Spleen (tissue), 7 donors: ENCODE measurements at regions not wholly inside any gene's neighbourhood (a gene's known extent, or its start where the extent isn't known, plus 50 kb on each side); places are given as distances from the start of the nearest gene placed in this dataset.

ENCODE experiments used
- POLR2A ChIP-seq, 3 donors: fragments of 450-650 bp; IDR thresholded peaks; one replicate each; pipeline ENCODE4 v1.5.1; 2017; ENCODE audit warnings: antibody characterized with exemption in 3 of 3, mild to moderate bottlenecking in 1 of 3
- POLR2AphosphoS5 ChIP-seq, 3 donors: sonication (generic); formaldehyde crosslinking; IDR thresholded peaks; one replicate each; pipeline ENCODE4 v1.5.1; 2017; ENCODE audit warnings: antibody characterized with exemption in 3 of 3
- TF ChIP-seq, protein P1 (sequence below), 11 experiments: fragments of 200-600 bp in 7 of 11; fragments of 450-650 bp in 4 of 11; sonication (generic) in 4 of 11; IDR thresholded peaks in 8 of 11; conservative IDR thresholded peaks in 3 of 11; 1 replicate in 7 of 11; 2 replicates in 4 of 11; pipeline versions ENCODE4 v1.4.0 to v1.8.0; 2016 to 2021; ENCODE audit warnings: antibody characterized with exemption in 11 of 11, inconsistent platforms in 4 of 11, mild to moderate bottlenecking in 1 of 11
- donor health status: DM: no; HTN: no; CAD: no; lungs with moderate emphysema.
- donor health status: DM: no; HTN: no; CAD: no.
- donor health status: DM: no; HTN: no; CAD: no.

DNA sequence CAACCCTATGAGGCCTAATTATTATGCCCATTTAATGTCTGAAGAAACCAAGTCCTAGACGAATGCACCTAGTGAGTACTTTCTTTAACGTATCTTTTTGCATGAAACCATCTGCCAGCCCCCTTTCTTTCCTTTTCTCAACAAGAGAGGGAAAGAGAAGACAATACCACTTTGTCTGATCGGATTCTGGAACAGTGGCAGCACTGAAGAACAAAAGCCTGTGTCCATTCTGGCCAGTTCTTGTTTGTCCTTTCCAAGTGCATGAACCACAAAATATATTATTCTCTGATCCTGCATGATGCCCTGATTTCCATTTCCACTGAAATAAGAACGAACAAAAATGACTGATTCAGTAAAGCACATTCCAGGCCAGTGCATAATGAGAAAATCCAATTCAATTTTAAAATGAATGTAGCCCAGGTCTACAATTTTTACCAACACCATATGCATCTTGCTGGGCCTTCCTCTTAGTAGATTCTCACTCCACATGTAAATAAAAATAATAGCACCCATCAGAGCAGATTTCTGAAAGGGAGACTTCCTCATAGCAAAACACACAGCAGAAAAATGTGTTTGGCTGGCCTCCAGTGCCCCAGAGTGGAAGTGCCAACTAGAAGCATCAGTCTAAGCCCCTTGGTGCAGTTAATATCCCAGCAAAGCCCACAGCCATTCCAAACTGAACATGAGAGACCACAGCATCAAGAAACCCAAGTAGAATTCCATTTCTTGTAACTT is 422.6 kb upstream of the ID2 start:
- TF ChIP-seq, protein P1, sequence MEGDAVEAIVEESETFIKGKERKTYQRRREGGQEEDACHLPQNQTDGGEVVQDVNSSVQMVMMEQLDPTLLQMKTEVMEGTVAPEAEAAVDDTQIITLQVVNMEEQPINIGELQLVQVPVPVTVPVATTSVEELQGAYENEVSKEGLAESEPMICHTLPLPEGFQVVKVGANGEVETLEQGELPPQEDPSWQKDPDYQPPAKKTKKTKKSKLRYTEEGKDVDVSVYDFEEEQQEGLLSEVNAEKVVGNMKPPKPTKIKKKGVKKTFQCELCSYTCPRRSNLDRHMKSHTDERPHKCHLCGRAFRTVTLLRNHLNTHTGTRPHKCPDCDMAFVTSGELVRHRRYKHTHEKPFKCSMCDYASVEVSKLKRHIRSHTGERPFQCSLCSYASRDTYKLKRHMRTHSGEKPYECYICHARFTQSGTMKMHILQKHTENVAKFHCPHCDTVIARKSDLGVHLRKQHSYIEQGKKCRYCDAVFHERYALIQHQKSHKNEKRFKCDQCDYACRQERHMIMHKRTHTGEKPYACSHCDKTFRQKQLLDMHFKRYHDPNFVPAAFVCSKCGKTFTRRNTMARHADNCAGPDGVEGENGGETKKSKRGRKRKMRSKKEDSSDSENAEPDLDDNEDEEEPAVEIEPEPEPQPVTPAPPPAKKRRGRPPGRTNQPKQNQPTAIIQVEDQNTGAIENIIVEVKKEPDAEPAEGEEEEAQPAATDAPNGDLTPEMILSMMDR (IDR thresholded peaks at IDR 0.05 in 8 of 11, conservative IDR thresholded peaks at IDR 0.05 in 3 of 11) = no peak
- no peak for TF ChIP-seq POLR2A (IDR thresholded peaks at IDR 0.05)
- TF ChIP-seq POLR2AphosphoS5 (IDR thresholded peaks at IDR 0.05) = no peak
